Body of pancreas (tissue), 4 donors: ENCODE measurements at regions not wholly inside any gene's neighbourhood (a gene's known extent, or its start where the extent isn't known, plus 50 kb on each side); places are given as distances from the start of the nearest gene placed in this dataset.

Experiments
- ATAC-seq: fragments of 150-250 bp; one replicate; pipeline ENCODE4 v1.9.1; 2016
- DNase-seq, 4 donors: peaks; one replicate each; pipeline ENCODE4 v3.0.0-alpha.2; 2019
- H3K27ac ChIP-seq, 4 donors: fragments of 200-600 bp; sonication (generic); 1 replicate in 3 of 4; 2 replicates in 1 of 4; pipeline versions ENCODE4 v1.5.1 to v1.6.1; 2016 to 2019; ENCODE audit warnings: mild to moderate bottlenecking in 1 of 4, mixed read lengths in 1 of 4, moderate library complexity in 1 of 4
- H3K27me3 ChIP-seq, 2 donors: fragments of 200-600 bp; sonication (generic); one replicate each; pipeline ENCODE4 v1.6.0; 2016; ENCODE audit warnings: mild to moderate bottlenecking in 1 of 2
- H3K36me3 ChIP-seq, 2 donors: fragments of 200-600 bp; sonication (generic); replicated peaks in 1 of 2; 2 replicates each; pipeline ENCODE4 v1.5.1; 2016; ENCODE audit warnings: low read depth in 2 of 2; ENCODE audit not compliant: insufficient read depth in 1 of 2
- H3K4me1 ChIP-seq: fragments of 200-600 bp; sonication (generic); one replicate; pipeline ENCODE4 v1.6.0; 2016
- H3K4me3 ChIP-seq, 2 donors: fragments of 200-600 bp; sonication (generic); 1 replicate in 1 of 2; 2 replicates in 1 of 2; pipeline ENCODE4 v1.5.1; 2016 to 2019
- H3K9me3 ChIP-seq, 3 donors: fragments of 200-600 bp; sonication (generic); 1 replicate in 2 of 3; 2 replicates in 1 of 3; pipeline ENCODE4 v1.5.1; 2016
- POLR2A ChIP-seq, 3 donors: fragments of 450-650 bp; IDR thresholded peaks; one replicate each; pipeline ENCODE4 v1.6.1; 2016; ENCODE audit warnings: antibody characterized with exemption in 3 of 3, mild to moderate bottlenecking in 2 of 3
- WGBS, 2 donors: methylation state at CpG; one replicate each; pipeline ENCODE4 v1.1.5; 2017; 5-methylcytosine and 5-hydroxymethylcytosine counted together
- intact Hi-C: fragments of 100-400 bp; cut with DNase I; formaldehyde crosslinking; loops from one replicate; pipeline ENCODE4 v1.15.1; 2023
- TF ChIP-seq, protein P1 (sequence below), 7 experiments: fragments of 450-650 bp in 4 of 7; fragments of 200-600 bp in 3 of 7; sonication (generic) in 3 of 7; IDR thresholded peaks; one replicate each; pipeline ENCODE4 v1.5.1; 2016 to 2019; ENCODE audit warnings: antibody characterized with exemption in 7 of 7

DNA sequence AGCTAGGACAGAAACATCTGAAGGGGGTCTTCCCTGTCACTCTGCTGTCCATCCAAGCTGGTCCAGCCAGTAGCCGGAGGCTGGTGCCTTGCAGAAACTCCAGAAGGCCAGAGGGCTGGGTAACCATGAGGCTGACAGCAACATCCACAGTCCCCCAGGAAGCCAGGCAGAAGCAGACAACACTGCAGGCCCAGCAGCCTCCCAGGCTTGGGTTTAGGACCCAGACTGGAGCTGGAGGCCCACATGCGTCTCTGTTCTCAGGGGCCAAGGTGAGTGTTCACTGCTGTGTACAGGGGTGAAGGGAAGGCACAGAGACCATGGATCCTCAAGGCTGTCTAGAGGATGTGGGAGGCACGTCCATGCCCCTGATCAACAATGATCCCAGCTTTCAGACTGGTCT, 136.4 kb upstream of the PRMT8 start:
- no peak overlapping the region for H3K27ac ChIP-seq
- intact Hi-C loops: no loop called here
- H3K27me3 ChIP-seq: no peaks in the 10 kb centered on the region
- no peaks in the 10 kb centered on the region for H3K9me3 ChIP-seq
- TF ChIP-seq, protein P1, sequence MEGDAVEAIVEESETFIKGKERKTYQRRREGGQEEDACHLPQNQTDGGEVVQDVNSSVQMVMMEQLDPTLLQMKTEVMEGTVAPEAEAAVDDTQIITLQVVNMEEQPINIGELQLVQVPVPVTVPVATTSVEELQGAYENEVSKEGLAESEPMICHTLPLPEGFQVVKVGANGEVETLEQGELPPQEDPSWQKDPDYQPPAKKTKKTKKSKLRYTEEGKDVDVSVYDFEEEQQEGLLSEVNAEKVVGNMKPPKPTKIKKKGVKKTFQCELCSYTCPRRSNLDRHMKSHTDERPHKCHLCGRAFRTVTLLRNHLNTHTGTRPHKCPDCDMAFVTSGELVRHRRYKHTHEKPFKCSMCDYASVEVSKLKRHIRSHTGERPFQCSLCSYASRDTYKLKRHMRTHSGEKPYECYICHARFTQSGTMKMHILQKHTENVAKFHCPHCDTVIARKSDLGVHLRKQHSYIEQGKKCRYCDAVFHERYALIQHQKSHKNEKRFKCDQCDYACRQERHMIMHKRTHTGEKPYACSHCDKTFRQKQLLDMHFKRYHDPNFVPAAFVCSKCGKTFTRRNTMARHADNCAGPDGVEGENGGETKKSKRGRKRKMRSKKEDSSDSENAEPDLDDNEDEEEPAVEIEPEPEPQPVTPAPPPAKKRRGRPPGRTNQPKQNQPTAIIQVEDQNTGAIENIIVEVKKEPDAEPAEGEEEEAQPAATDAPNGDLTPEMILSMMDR (IDR thresholded peaks at IDR 0.05): no peak
- TF ChIP-seq POLR2A (IDR thresholded peaks at IDR 0.05): no peak
- H3K4me3 ChIP-seq: no peak overlapping the region
- H3K4me1 ChIP-seq: peaks cover 22% of the 10 kb centered on the region
- WGBS, 2 donors: 83 to 93% methylated on average over 1 to 3 of the region's 3 CpGs
- ATAC-seq (no peak), DNase-seq (no peak)
- no peaks in the 10 kb centered on the region for H3K36me3 ChIP-seq

DNA sequence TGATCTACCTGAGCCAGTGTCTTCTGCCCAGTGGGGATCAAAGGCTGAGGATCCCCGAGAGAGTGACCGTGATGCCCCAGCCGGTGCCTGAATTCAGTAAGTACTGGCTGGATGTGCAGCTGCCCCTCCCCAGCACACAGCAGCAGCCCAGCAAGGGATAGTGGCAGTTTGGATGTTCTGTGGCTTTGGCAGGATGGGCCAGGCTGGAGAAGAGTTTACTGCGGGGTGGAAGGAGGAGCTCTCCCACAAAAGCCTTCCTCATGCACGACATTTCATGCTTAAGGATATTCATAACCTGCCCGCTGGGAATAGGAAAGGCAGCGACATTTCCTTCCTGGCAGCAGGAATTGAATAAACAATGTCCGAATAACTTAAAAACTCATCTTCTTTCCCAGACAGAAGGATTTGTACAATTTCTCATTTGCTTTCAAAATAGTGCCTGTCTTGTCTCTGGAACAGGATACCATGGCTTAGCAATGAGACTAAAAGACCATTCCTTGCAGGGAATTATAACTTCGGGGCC, 135.6 kb upstream of the PRMT8 start:
- Histone ChIP-seq H3K4me1 (peaks cover 15% of the 10 kb centered on the region), H3K27ac (no peak overlapping the region), H3K9me3 (no peaks in the 10 kb centered on the region), H3K27me3 (no peaks in the 10 kb centered on the region), H3K36me3 (no peaks in the 10 kb centered on the region), H3K4me3 (no peak overlapping the region)
- no peak for TF ChIP-seq POLR2A (IDR thresholded peaks at IDR 0.05)
- TF ChIP-seq, protein P1 (IDR thresholded peaks at IDR 0.05): no peak
- intact Hi-C loops: no loop called here
- DNase-seq (no peak), ATAC-seq (peak; percentile 9)
- 71 to 81% methylated on average over 9 of the region's 9 CpGs for WGBS, 2 donors

DNA sequence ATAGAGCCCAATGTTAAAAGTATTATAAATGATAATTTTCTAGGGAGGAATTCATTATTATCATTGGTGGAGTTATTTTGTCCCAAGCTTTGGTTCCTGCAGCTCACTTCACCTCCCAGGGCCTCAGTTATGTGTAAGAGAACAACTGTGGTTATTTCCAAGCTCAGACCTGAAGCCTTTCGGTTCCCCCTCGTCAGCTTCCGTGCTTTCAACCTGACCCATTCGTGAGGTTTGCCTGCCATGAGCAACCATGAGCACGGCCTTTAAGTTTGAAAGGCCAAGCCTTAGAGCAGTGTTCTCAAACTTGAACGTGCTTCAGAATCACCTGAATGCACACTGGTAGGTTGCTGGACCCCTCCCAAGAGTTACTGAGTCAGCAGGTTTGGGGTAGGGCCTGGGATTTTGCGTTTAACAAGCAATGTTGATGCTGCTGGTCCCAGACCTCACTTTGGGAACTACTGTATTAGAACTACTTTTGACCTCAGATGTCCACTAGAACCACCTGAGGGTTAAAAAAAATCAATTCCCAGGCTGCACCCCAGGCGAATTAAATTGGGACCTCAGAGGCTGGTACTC, 133.0 kb upstream of the PRMT8 start:
- intact Hi-C loops: no loop called here
- ATAC-seq (no peak), DNase-seq (no peak)
- Histone ChIP-seq H3K4me3 (no peak overlapping the region), H3K9me3 (no peaks in the 10 kb centered on the region), H3K27me3 (no peaks in the 10 kb centered on the region), H3K27ac (no peak overlapping the region), H3K4me1 (peaks cover 33% of the 10 kb centered on the region), H3K36me3 (no peaks in the 10 kb centered on the region)
- TF ChIP-seq POLR2A (IDR thresholded peaks at IDR 0.05): no peak
- TF ChIP-seq, protein P1 (IDR thresholded peaks at IDR 0.05): no peak
- 78 to 90% methylated on average over 8 of the region's 8 CpGs for WGBS, 2 donors

DNA sequence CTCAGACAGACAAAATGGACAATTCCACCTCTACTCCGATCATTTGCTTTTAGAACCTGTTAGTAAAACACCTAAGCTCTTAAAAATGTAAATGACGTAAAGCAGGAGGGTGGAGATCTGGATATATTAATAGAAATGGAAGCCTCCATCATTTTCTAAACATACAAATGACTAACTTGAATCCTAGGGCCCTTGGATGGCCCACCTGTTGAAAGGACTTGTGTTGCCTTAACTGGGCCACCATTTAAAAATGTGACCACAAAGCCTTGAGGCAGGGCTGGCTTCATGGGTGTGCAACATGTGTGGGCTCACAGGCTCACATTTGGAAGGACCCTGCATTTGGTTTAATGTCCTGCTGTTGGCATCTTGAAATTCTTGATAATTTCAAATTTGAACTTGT, 131.5 kb upstream of the PRMT8 start:
- no peaks in the 10 kb centered on the region for H3K27me3 ChIP-seq
- WGBS, 2 donors: 88 to 97% methylated on average over 2 of the region's 2 CpGs
- H3K4me1 ChIP-seq: peaks cover 46% of the 10 kb centered on the region
- H3K9me3 ChIP-seq: no peaks in the 10 kb centered on the region
- TF ChIP-seq POLR2A (IDR thresholded peaks at IDR 0.05): no peak
- intact Hi-C loops: no loop called here
- no peak overlapping the region for H3K4me3 ChIP-seq
- ATAC-seq (no peak), DNase-seq (no peak)
- no peaks in the 10 kb centered on the region for H3K36me3 ChIP-seq
- no peak overlapping the region for H3K27ac ChIP-seq

DNA sequence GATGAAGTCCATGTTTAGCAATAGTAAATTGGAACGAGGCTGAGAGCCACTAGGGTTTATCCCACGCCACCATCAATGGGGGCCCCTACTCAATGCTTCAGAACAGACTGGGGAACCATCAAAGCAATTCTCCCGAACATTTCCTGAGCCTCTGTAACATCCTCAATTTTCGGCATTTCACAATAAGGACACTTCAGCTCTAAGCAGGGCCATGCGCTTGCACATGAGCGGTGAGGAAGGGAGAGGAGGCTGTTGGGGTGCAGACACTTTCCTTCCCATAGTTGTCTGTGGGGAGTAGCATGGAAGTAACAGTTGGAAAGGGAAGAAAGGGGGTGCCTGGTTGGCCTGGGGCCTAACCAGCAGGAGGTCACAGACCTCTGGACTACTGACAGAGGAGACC, 129.9 kb upstream of the PRMT8 start:
- no peak for ATAC-seq
- no peak overlapping the region for H3K27ac ChIP-seq
- H3K27me3 ChIP-seq: no peaks in the 10 kb centered on the region
- no peak for TF ChIP-seq POLR2A (IDR thresholded peaks at IDR 0.05)
- TF ChIP-seq, protein P1 (IDR thresholded peaks at IDR 0.05): no peak
- peaks cover 37% of the 10 kb centered on the region for H3K4me1 ChIP-seq
- no peak overlapping the region for H3K4me3 ChIP-seq
- H3K9me3 ChIP-seq: no peaks in the 10 kb centered on the region
- WGBS, 2 donors: 78 to 90% methylated on average over 6 of the region's 6 CpGs
- no peaks in the 10 kb centered on the region for H3K36me3 ChIP-seq
- DNase-seq: no peak
- intact Hi-C loops: no loop called here
